Psoas muscle (tissue), 7 donors: ENCODE measurements at regions not wholly inside any gene's neighbourhood (a gene's known extent, or its start where the extent isn't known, plus 50 kb on each side); places are given as distances from the start of the nearest gene placed in this dataset.

ENCODE experiments used
- ATAC-seq, 4 donors: fragments of 200-7000 bp; cut with Tn5 transposase; one replicate each; pipeline ENCODE4 v1.9.1; 2020; ENCODE audit warnings: moderate library complexity in 3 of 4, mild to moderate bottlenecking in 2 of 4
- DNase-seq, 2 donors: peaks; one replicate each; pipeline ENCODE4 v3.0.0-alpha.2; 2020
- H3K27ac ChIP-seq: fragments of 200-600 bp; one replicate; pipeline ENCODE4 v1.8.0; 2022
- H3K27me3 ChIP-seq, 3 donors: fragments of 200-600 bp in 1 of 3; one replicate each; pipeline versions ENCODE4 v1.6.1 to v1.8.0; 2013 to 2022; ENCODE audit warnings: low read length in 2 of 3, mild to moderate bottlenecking in 2 of 3, moderate library complexity in 1 of 3; ENCODE audit not compliant: insufficient read depth in 3 of 3
- H3K36me3 ChIP-seq, 2 donors: fragments of 200-600 bp in 1 of 2; one replicate each; pipeline versions ENCODE4 v1.6.1 to v1.8.0; 2013 to 2022; ENCODE audit warnings: low read depth in 1 of 2, mild to moderate bottlenecking in 1 of 2, moderate library complexity in 1 of 2; ENCODE audit not compliant: insufficient read depth in 1 of 2
- H3K4me1 ChIP-seq: fragments of 200-600 bp; one replicate; pipeline ENCODE4 v1.8.0; 2022
- H3K4me3 ChIP-seq: fragments of 200-600 bp; one replicate; pipeline ENCODE4 v1.8.0; 2022; ENCODE audit warnings: mild to moderate bottlenecking
- H3K9me3 ChIP-seq: fragments of 200-600 bp; one replicate; pipeline ENCODE4 v1.8.0; 2022
- CTCF ChIP-seq: fragments of 200-600 bp; IDR thresholded peaks from one replicate; pipeline ENCODE4 v1.8.0; 2022; ENCODE audit warnings: antibody characterized with exemption
- WGBS, 3 donors: extraction: QIAGEN DNeasy Blood & Tissue Kit; methylation state at CpG; one replicate each; pipeline versions ENCODE4 v1.1.6 to v1.1.7; 2013; 5-methylcytosine and 5-hydroxymethylcytosine counted together
- intact Hi-C, 2 donors: fragments of 100-400 bp; cut with DNase I; formaldehyde crosslinking; loops; one replicate each; pipeline versions ENCODE4 v1.11.0 to v1.14.2; 2022
- donor health status: healthy with polysubstance abuse.
- donor health status: DM: no; HTN: no; CAD: no; lungs with moderate emphysema.
- donor health status: Bipolar disorder and iron deficiency.
- donor health status: healthy.
- donor health status: DM: yes; HTN: yes; CAD: no.
- donor health status: DM: no; HTN: no; CAD: no.
- donor health status: DM: yes; HTN: yes; CAD: no.

GRCh38 chr2:158738363-158738762 is 56.8 kb upstream of the DAPL1 start:
- DNase-seq (no peak), ATAC-seq (no peak)
- 61 to 74% (median 64%) methylated on average over 5 of the region's 5 CpGs for WGBS, 3 donors
- intact Hi-C loops: no loop called here
- no peak for TF ChIP-seq CTCF
- Histone ChIP-seq H3K4me1 (no peaks in the 10 kb centered on the region), H3K27ac (no peak overlapping the region), H3K9me3 (no peaks in the 10 kb centered on the region), H3K36me3 (no peaks in the 10 kb centered on the region), H3K27me3 (no peaks in the 10 kb centered on the region), H3K4me3 (no peak overlapping the region)

GRCh38 chr2:158740127-158740526 is 55.0 kb upstream of the DAPL1 start:
- WGBS, 3 donors: 76 to 81% (median 79%) methylated on average over 5 of the region's 5 CpGs
- ATAC-seq: no peak
- H3K4me3 ChIP-seq: no peak overlapping the region
- TF ChIP-seq CTCF: no peak
- intact Hi-C loops: no loop called here
- H3K9me3 ChIP-seq: no peaks in the 10 kb centered on the region
- DNase-seq: no peak
- H3K4me1 ChIP-seq: no peaks in the 10 kb centered on the region
- peaks cover 0 to 1% (median 0%) of the 10 kb centered on the region in 3 donors for H3K27me3 ChIP-seq
- H3K27ac ChIP-seq: no peak overlapping the region
- H3K36me3 ChIP-seq: no peaks in the 10 kb centered on the region

- no peaks in the 10 kb centered on the region for H3K9me3 ChIP-seq
- DNase-seq (no peak), ATAC-seq (no peak)
- intact Hi-C loops: no loop called here
- 40 to 53% (median 41%) methylated on average over 4 of the region's 4 CpGs for WGBS, 3 donors
- no peaks in the 10 kb centered on the region for H3K36me3 ChIP-seq
- no peak for TF ChIP-seq CTCF
- H3K4me1 ChIP-seq: no peaks in the 10 kb centered on the region
- peaks cover 0 to 1% (median 0%) of the 10 kb centered on the region in 3 donors for H3K27me3 ChIP-seq
- no peak overlapping the region for H3K4me3 ChIP-seq
- no peak overlapping the region for H3K27ac ChIP-seq
Observed at GRCh38 chr2:158740621-158741020, 54.5 kb upstream of the DAPL1 start.

GRCh38 chr2:158741625-158742024 is 53.5 kb upstream of the DAPL1 start:
- DNase-seq (no peak), ATAC-seq (no peak)
- no peak overlapping the region for H3K27ac ChIP-seq

More at GRCh38 chr2:158741625-158742024, 53.5 kb upstream of the DAPL1 start:
- no peak overlapping the region for H3K4me3 ChIP-seq
- WGBS, 3 donors: 72 to 84% (median 74%) methylated on average over 8 of the region's 8 CpGs
- H3K4me1 ChIP-seq: no peaks in the 10 kb centered on the region
- no peaks in the 10 kb centered on the region for H3K36me3 ChIP-seq
- no peaks in the 10 kb centered on the region for H3K9me3 ChIP-seq
- intact Hi-C loops: no loop called here
- TF ChIP-seq CTCF: no peak
- H3K27me3 ChIP-seq: peaks cover 0 to 4% (median 1%) of the 10 kb centered on the region in 3 donors
